ENCODE measurements at regions not wholly inside any gene's neighbourhood (a gene's known extent, or its start where the extent isn't known, plus 50 kb on each side); places are given as distances from the start of the nearest gene placed in this dataset.

DNA sequence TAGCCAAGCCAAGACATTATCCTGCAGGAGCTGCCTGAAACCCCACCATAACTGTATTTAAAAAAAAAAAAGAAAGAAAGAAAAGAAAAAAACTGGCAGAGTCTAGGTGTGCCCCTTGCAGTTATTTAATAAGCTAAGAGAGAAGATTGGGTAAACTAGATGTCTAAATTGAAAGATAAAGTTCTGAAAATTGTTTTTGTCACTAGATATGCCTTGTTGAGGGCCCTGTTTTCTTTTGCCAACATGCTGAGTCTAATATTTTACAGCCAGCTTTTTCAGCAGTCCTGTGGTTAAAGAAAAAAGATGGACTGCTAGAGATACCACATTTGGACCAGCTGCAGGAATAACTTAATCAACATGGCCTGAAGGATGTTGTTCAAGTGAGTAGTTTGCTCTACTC is 116.3 kb upstream of the TCF21 start:
- H2AFZ ChIP-seq (ENCODE audit: control insufficient read depth, low read depth, low read length) = no peak overlapping the region
- ChIA-PET RAD21 (ENCODE audit: unreplicated experiment) (no interaction called here), SMC1A (ENCODE audit: uncharacterized antibody, unreplicated experiment) (interaction anchor here (0.9 kb wide), 1 partner anchor 11 kb away, joined by 4 read pairs; no protein-coding TSS in a partner anchor), CTCF (interaction anchor here (0.8 kb wide), 1 partner anchor 9 kb away, joined by 3 read pairs; no protein-coding TSS in a partner anchor), POLR2A (no interaction called here)
- H3K4me1 ChIP-seq (ENCODE audit: control insufficient read depth, insufficient read depth, low read length) = no peaks in the 10 kb centered on the region
- H3K9me3 ChIP-seq (replicated peaks; ENCODE audit: control insufficient read depth, insufficient read depth, low read length) = no peaks in the 10 kb centered on the region
- no peaks in the 10 kb centered on the region for H3K79me2 ChIP-seq (ENCODE audit: control insufficient read depth, insufficient read depth, low read length)
- no peaks in the 10 kb centered on the region for H3K27me3 ChIP-seq (replicated peaks in 1 of 2; ENCODE audit: control insufficient read depth in 2 of 2, insufficient read depth in 2 of 2, low read length in 1 of 2)
- H3K36me3 ChIP-seq (ENCODE audit: control insufficient read depth in 2 of 2, insufficient read depth in 2 of 2, low read length in 1 of 2) = no peaks in the 10 kb centered on the region
- no peaks in the 10 kb centered on the region for H4K20me1 ChIP-seq (ENCODE audit: control insufficient read depth, insufficient read depth)
- intact Hi-C loops (cut with micrococcal nuclease; ENCODE audit: unreplicated experiment) (no loop called here), in situ Hi-C loops (cut with MboI) (no loop called here)
- no peak overlapping the region for H3K4me3 ChIP-seq
- no peak overlapping the region for H3K9ac ChIP-seq (ENCODE audit: control insufficient read depth, insufficient read depth, low read length)
- no peak for DNase-seq (ENCODE audit: low read depth, low spot score)
- H3K27ac ChIP-seq (ENCODE audit: control insufficient read depth, insufficient read depth) = no peak overlapping the region
- no peak for TF ChIP-seq TBL1XR1 (IDR thresholded peaks at IDR 0.05; ENCODE audit: low read depth, low read length)
- TF ChIP-seq, protein P1, sequence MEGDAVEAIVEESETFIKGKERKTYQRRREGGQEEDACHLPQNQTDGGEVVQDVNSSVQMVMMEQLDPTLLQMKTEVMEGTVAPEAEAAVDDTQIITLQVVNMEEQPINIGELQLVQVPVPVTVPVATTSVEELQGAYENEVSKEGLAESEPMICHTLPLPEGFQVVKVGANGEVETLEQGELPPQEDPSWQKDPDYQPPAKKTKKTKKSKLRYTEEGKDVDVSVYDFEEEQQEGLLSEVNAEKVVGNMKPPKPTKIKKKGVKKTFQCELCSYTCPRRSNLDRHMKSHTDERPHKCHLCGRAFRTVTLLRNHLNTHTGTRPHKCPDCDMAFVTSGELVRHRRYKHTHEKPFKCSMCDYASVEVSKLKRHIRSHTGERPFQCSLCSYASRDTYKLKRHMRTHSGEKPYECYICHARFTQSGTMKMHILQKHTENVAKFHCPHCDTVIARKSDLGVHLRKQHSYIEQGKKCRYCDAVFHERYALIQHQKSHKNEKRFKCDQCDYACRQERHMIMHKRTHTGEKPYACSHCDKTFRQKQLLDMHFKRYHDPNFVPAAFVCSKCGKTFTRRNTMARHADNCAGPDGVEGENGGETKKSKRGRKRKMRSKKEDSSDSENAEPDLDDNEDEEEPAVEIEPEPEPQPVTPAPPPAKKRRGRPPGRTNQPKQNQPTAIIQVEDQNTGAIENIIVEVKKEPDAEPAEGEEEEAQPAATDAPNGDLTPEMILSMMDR (IDR thresholded peaks at IDR 0.05 in 2 of 3, conservative IDR thresholded peaks at IDR 0.05 in 1 of 3; ENCODE audit: control insufficient read depth in 2 of 3, extremely low read depth in 1 of 3, insufficient read depth in 1 of 3, low read depth in 3 of 3, low read length in 3 of 3) = no peak
- TF ChIP-seq BRCA1 (IDR thresholded peaks at IDR 0.05; ENCODE audit: low read depth, low read length) = no peak
- no peak for TF ChIP-seq MTA2 (IDR thresholded peaks at IDR 0.05; ENCODE audit: low read depth)
- TF ChIP-seq KDM1A (IDR thresholded peaks at IDR 0.05; ENCODE audit: borderline replicate concordance) = no peak
- TF ChIP-seq WRNIP1 (IDR thresholded peaks at IDR 0.05; ENCODE audit: borderline replicate concordance, low read depth, low read length) = no peak
- TF ChIP-seq IKZF2 (IDR thresholded peaks at IDR 0.05) = no peak
- TF ChIP-seq LARP7 (IDR thresholded peaks at IDR 0.05) = no peak
- TF ChIP-seq STAT3 (IDR thresholded peaks at IDR 0.05; ENCODE audit: low read depth, low read length) = no peak
- no peak for TF ChIP-seq PAX8 (IDR thresholded peaks at IDR 0.05)
- TF ChIP-seq, protein P2, sequence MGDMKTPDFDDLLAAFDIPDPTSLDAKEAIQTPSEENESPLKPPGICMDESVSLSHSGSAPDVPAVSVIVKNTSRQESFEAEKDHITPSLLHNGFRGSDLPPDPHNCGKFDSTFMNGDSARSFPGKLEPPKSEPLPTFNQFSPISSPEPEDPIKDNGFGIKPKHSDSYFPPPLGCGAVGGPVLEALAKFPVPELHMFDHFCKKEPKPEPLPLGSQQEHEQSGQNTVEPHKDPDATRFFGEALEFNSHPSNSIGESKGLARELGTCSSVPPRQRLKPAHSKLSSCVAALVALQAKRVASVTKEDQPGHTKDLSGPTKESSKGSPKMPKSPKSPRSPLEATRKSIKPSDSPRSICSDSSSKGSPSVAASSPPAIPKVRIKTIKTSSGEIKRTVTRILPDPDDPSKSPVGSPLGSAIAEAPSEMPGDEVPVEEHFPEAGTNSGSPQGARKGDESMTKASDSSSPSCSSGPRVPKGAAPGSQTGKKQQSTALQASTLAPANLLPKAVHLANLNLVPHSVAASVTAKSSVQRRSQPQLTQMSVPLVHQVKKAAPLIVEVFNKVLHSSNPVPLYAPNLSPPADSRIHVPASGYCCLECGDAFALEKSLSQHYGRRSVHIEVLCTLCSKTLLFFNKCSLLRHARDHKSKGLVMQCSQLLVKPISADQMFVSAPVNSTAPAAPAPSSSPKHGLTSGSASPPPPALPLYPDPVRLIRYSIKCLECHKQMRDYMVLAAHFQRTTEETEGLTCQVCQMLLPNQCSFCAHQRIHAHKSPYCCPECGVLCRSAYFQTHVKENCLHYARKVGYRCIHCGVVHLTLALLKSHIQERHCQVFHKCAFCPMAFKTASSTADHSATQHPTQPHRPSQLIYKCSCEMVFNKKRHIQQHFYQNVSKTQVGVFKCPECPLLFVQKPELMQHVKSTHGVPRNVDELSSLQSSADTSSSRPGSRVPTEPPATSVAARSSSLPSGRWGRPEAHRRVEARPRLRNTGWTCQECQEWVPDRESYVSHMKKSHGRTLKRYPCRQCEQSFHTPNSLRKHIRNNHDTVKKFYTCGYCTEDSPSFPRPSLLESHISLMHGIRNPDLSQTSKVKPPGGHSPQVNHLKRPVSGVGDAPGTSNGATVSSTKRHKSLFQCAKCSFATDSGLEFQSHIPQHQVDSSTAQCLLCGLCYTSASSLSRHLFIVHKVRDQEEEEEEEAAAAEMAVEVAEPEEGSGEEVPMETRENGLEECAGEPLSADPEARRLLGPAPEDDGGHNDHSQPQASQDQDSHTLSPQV (IDR thresholded peaks at IDR 0.05) = no peak
- TF ChIP-seq ZBED1 (IDR thresholded peaks at IDR 0.05; ENCODE audit: borderline replicate concordance) = no peak
- no peak for TF ChIP-seq POU2F2 (IDR thresholded peaks at IDR 0.05; ENCODE audit: borderline replicate concordance, low read depth, low read length)
- no peak for FAIRE-seq
- no peak for ATAC-seq
- no TSS peak for BruUV-seq (replicated peaks)
- no peak overlapping the region for H3K4me2 ChIP-seq (ENCODE audit: control insufficient read depth, insufficient read depth)
